ACC112 (cell line): ENCODE measurements at regions not wholly inside any gene's neighbourhood (a gene's known extent, or its start where the extent isn't known, plus 50 kb on each side); places are given as distances from the start of the nearest gene placed in this dataset.

Source experiments
- H2AFZ ChIP-seq: fragments of 200-600 bp; sonication (generic); one replicate; pipeline ENCODE4 v1.6.0; 2017; ENCODE audit warnings: antibody characterized with exemption, low read length; ENCODE audit not compliant: unreplicated experiment
- H3K27ac ChIP-seq: fragments of 200-600 bp; sonication (generic); 2 replicates; pipeline ENCODE4 v1.5.1; 2014; ENCODE audit warnings: low read depth, mild to moderate bottlenecking, antibody characterized with exemption, low read length, moderate library complexity
- H3K27me3 ChIP-seq: fragments of 200-600 bp; sonication (generic); 2 replicates; pipeline ENCODE4 v1.6.1; 2014; ENCODE audit warnings: mild to moderate bottlenecking, antibody characterized with exemption, low read length, moderate library complexity, mixed read lengths; ENCODE audit not compliant: insufficient read depth
- H3K36me3 ChIP-seq: fragments of 200-600 bp; sonication (generic); 2 replicates; pipeline ENCODE4 v1.6.1; 2016; ENCODE audit warnings: mild to moderate bottlenecking, antibody characterized with exemption, low read length, moderate library complexity, mixed read lengths; ENCODE audit not compliant: insufficient read depth
- H3K4me1 ChIP-seq: fragments of 200-600 bp; sonication (generic); one replicate; pipeline ENCODE4 v1.6.1; 2016; ENCODE audit warnings: low read length, mixed read lengths; ENCODE audit not compliant: insufficient read depth, unreplicated experiment, control insufficient read depth
- H3K4me3 ChIP-seq: fragments of 200-600 bp; sonication (generic); 2 replicates; pipeline ENCODE4 v1.5.1; 2014; ENCODE audit warnings: mild to moderate bottlenecking, low read depth, low read length
- H3K79me2 ChIP-seq: fragments of 200-600 bp; sonication (generic); one replicate; pipeline ENCODE4 v1.6.0; 2016; ENCODE audit warnings: low read length; ENCODE audit not compliant: control insufficient read depth, unreplicated experiment, insufficient read depth

DNA sequence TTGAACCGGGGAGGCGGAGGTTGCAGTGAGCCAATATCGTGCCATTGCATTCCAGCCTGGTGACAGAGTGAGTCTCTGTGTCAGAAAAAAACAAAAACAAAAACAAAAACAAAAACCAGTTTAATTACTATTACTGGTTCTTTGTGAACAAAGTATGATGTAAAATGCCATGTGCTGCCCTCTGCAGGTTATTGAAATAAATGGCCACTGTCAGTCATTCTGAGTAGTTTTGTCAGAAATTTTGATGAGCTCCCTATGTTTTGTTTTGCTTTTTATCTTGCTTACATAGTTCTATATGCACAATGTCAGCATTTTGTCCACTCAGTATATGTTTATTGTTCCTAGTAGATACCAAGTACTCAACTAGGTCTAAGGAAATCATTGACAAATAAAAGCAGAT, 423.6 kb upstream of the CHST9 start:
- Histone ChIP-seq H3K36me3 (no peaks in the 10 kb centered on the region), H2AFZ (no peak overlapping the region), H3K79me2 (no peaks in the 10 kb centered on the region), H3K27me3 (peaks cover 4% of the 10 kb centered on the region; the same call in 1 of the 2 replicates), H3K4me3 (no peak overlapping the region), H3K27ac (no peak overlapping the region), H3K4me1 (no peaks in the 10 kb centered on the region)

- H3K4me1 ChIP-seq: no peaks in the 10 kb centered on the region
- H3K4me3 ChIP-seq: no peak overlapping the region
- peaks cover 4% of the 10 kb centered on the region; the same call in 1 of the 2 replicates for H3K27me3 ChIP-seq
- no peak overlapping the region for H3K27ac ChIP-seq
- H3K36me3 ChIP-seq: no peaks in the 10 kb centered on the region
- H3K79me2 ChIP-seq: no peaks in the 10 kb centered on the region
- no peak overlapping the region for H2AFZ ChIP-seq
Measured at GRCh38 chr18:27608174-27608573, 423.1 kb upstream of the CHST9 start.

GRCh38 chr18:27606741-27607140, 421.6 kb upstream of the CHST9 start:
- no peaks in the 10 kb centered on the region for H3K79me2 ChIP-seq
- peaks cover 4% of the 10 kb centered on the region; the same call in 1 of the 2 replicates for H3K27me3 ChIP-seq
- no peak overlapping the region for H2AFZ ChIP-seq
- H3K27ac ChIP-seq: no peak overlapping the region
- H3K4me3 ChIP-seq: no peak overlapping the region
- no peaks in the 10 kb centered on the region for H3K4me1 ChIP-seq
- H3K36me3 ChIP-seq: no peaks in the 10 kb centered on the region

DNA sequence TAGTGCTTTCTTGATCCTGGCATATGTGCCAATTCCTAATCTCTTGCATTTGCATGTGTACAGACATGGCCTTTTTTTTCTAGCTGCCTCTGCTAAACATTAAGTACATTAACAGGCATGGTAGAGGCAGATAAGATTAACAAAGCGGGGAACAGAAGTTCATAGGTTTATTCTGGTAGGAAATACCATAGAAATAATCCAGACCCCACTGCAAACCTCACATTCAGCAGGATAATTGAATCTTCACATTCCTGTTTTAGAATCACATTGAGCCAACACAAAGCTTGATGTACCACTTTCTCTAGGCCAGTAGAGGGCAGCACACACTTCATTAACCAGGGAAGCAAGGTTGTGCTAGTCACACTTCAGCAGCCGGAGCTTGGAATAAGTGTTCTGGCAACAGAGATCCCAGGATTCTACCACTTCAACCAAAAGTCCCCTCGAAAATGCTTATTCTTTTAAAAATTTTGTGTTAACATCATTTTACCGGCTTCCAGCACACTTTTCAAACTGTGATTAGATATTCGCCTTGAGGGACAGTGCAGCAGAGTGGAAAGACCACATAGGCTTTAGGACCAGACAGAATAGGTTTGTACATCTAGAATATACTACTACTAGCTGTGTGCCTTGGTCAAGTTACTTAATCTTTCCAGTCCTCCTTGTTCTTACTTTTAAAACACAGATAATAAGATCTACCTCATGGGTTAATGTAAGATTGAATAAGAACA, 420.2 kb upstream of the CHST9 start:
- Histone ChIP-seq H2AFZ (no peak overlapping the region), H3K36me3 (no peaks in the 10 kb centered on the region), H3K27me3 (no peaks in the 10 kb centered on the region; the same call in 1 of the 2 replicates), H3K4me3 (no peak overlapping the region), H3K79me2 (no peaks in the 10 kb centered on the region), H3K4me1 (no peaks in the 10 kb centered on the region), H3K27ac (no peak overlapping the region)

DNA sequence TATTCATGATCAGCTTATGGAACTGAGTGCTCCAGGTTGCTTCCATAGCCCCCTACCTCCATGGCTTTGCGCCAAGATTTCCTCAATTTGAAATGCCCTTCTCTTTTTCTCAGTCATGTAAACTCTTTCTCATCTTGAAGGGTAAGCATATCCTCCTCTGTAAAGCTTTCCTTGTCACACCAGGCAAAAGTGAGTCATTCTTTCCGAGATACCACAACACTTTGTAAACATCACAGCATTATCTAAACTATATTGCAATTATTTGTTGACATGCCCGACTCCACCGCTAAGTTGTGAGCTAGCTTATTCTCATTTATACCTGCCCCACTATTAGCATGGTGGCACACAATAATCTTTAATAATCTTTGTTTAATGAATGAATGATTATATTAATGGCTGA, 419.5 kb upstream of the CHST9 start:
- Histone ChIP-seq H3K36me3 (no peaks in the 10 kb centered on the region), H3K4me3 (no peak overlapping the region)

DNA sequence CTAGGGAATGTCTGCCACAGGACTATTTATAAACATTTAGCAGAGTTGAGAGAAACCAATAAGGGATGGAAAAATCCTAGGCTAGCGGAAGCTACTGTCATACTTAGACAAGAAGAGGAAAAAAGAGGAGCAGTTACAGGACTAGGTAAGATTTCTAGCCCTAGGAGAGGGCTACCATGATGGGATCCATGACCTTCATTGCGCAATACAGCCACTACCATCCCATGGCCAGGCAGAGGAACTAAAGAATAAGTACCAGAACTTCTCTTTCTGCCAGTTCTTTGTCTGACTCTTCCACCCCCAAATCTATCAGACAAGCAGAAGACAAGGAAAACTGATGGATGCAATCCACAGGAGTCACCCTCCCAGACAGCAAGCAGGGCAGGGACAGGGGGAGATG, 417.0 kb upstream of the CHST9 start:
- no peak overlapping the region for H3K27ac ChIP-seq
- peaks cover 3% of the 10 kb centered on the region; the same call in 1 of the 2 replicates for H3K27me3 ChIP-seq
- no peaks in the 10 kb centered on the region for H3K79me2 ChIP-seq
- H3K4me3 ChIP-seq: no peak overlapping the region
- H3K36me3 ChIP-seq: no peaks in the 10 kb centered on the region
- no peaks in the 10 kb centered on the region for H3K4me1 ChIP-seq
- no peak overlapping the region for H2AFZ ChIP-seq

More for the DNA sequence above, 419.5 kb upstream of the CHST9 start:
- H3K27me3 ChIP-seq: no peaks in the 10 kb centered on the region
- no peaks in the 10 kb centered on the region for H3K4me1 ChIP-seq
- H3K79me2 ChIP-seq: no peaks in the 10 kb centered on the region
- H3K27ac ChIP-seq: no peak overlapping the region
- H2AFZ ChIP-seq: no peak overlapping the region

- Histone ChIP-seq H2AFZ (no peak overlapping the region), H3K36me3 (no peaks in the 10 kb centered on the region), H3K4me3 (no peak overlapping the region)
Measured at GRCh38 chr18:27600245-27600644, 415.1 kb upstream of the CHST9 start.

GRCh38 chr18:27599202-27599829, 414.2 kb upstream of the CHST9 start:
- Histone ChIP-seq H3K36me3 (no peaks in the 10 kb centered on the region), H3K27ac (no peak overlapping the region), H3K4me3 (no peak overlapping the region), H3K79me2 (no peaks in the 10 kb centered on the region), H2AFZ (no peak overlapping the region), H3K27me3 (peaks cover 31% of the 10 kb centered on the region), H3K4me1 (no peaks in the 10 kb centered on the region)

More at GRCh38 chr18:27600245-27600644, 415.1 kb upstream of the CHST9 start:
- Histone ChIP-seq H3K4me1 (no peaks in the 10 kb centered on the region), H3K27ac (no peak overlapping the region), H3K79me2 (no peaks in the 10 kb centered on the region), H3K27me3 (peaks cover 22% of the 10 kb centered on the region)

GRCh38 chr18:27595113-27595838, 410.2 kb upstream of the CHST9 start:
- no peaks in the 10 kb centered on the region for H3K79me2 ChIP-seq
- no peak overlapping the region for H3K4me3 ChIP-seq
- no peak overlapping the region for H3K27ac ChIP-seq
- no peaks in the 10 kb centered on the region for H3K4me1 ChIP-seq
- H3K27me3 ChIP-seq: peaks cover 51% of the 10 kb centered on the region
- H2AFZ ChIP-seq: no peak overlapping the region
- no peaks in the 10 kb centered on the region for H3K36me3 ChIP-seq

DNA sequence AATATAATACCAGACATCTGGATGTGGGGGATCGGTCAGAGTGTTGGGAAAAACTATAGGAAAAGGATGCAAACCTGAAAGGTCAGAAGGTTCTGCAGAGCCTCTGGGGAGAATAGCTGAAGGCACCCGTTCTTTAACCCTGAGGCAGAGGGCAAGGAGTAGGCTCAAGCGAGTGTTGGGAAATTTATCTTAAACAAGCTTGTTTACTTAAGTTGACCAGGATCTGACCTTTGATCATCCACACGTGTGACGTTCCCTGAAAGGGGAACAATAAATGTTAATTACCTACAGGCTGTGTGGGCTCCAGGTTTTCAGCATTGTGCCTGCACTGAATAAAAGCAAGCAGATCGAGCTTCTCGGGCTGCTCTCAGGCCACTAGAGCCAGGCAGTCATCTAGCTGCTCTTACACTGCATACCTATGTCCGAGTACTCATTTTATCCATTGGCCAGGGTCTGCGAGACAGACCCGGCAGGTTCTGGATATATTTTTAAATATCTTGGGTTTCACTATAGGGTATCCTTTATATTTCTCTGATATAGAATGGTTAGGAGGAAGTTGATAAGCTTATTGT, 400.6 kb upstream of the CHST9 start:
- no peak overlapping the region for H3K27ac ChIP-seq
- H3K4me1 ChIP-seq: no peaks in the 10 kb centered on the region
- H3K4me3 ChIP-seq: no peak overlapping the region
- H3K36me3 ChIP-seq: no peaks in the 10 kb centered on the region
- H2AFZ ChIP-seq: no peak overlapping the region
- H3K79me2 ChIP-seq: no peaks in the 10 kb centered on the region
- H3K27me3 ChIP-seq: peaks cover 15% of the 10 kb centered on the region; the same call in 1 of the 2 replicates
